Osteocyte (in vitro differentiated cells): ENCODE measurements at regions not wholly inside any gene's neighbourhood (a gene's known extent, or its start where the extent isn't known, plus 50 kb on each side); places are given as distances from the start of the nearest gene placed in this dataset.

Experiments used
- DNase-seq: peaks from one replicate; pipeline ENCODE4 v3.0.0; 2021; ENCODE audit warnings: mixed read lengths; ENCODE audit not compliant: unreplicated experiment; ENCODE audit errors: extremely low spot score
- H3K27ac Mint-ChIP-seq: one replicate; pipeline ENCODE4 v1.8.0; 2021; ENCODE audit warnings: mild to moderate bottlenecking, mixed read lengths; ENCODE audit not compliant: unreplicated experiment
- H3K27me3 Mint-ChIP-seq: one replicate; pipeline ENCODE4 v1.8.0; 2021; ENCODE audit warnings: mixed read lengths; ENCODE audit not compliant: unreplicated experiment
- H3K36me3 Mint-ChIP-seq: one replicate; pipeline ENCODE4 v1.8.0; 2021; ENCODE audit warnings: mixed read lengths; ENCODE audit not compliant: unreplicated experiment
- H3K4me1 Mint-ChIP-seq: one replicate; pipeline ENCODE4 v1.8.0; 2021; ENCODE audit warnings: mixed read lengths; ENCODE audit not compliant: unreplicated experiment
- H3K4me3 Mint-ChIP-seq: one replicate; pipeline ENCODE4 v1.8.0; 2021; ENCODE audit warnings: mild to moderate bottlenecking, moderate library complexity, mixed read lengths; ENCODE audit not compliant: unreplicated experiment
- H3K9me3 Mint-ChIP-seq: one replicate; pipeline ENCODE4 v1.8.0; 2021; ENCODE audit warnings: mixed read lengths; ENCODE audit not compliant: unreplicated experiment
- CTCF ChIP-seq: fragments of 200-600 bp; sonication (generic); IDR thresholded peaks from 2 replicates; pipeline ENCODE4 v1.5.0; 2021; ENCODE audit warnings: antibody characterized with exemption, mild to moderate bottlenecking, moderate library complexity

GRCh38 chr6:156511051-156511450 is 266.1 kb upstream of the ARID1B start:
- Mint-ChIP-seq H3K36me3 (no peaks in the 10 kb centered on the region), H3K4me3 (no peak overlapping the region), H3K4me1 (no peaks in the 10 kb centered on the region), H3K27ac (no peak overlapping the region), H3K27me3 (peaks cover 10% of the 10 kb centered on the region), H3K9me3 (no peaks in the 10 kb centered on the region)
- DNase-seq = no peak
- no peak for TF ChIP-seq CTCF

GRCh38 chr6:156510242-156510641 is 266.9 kb upstream of the ARID1B start:
- no peak overlapping the region for H3K27ac Mint-ChIP-seq
- TF ChIP-seq CTCF = no peak
- DNase-seq = no peak
- no peaks in the 10 kb centered on the region for H3K36me3 Mint-ChIP-seq
- no peaks in the 10 kb centered on the region for H3K4me1 Mint-ChIP-seq
- H3K4me3 Mint-ChIP-seq = no peak overlapping the region
- H3K27me3 Mint-ChIP-seq = peaks cover 8% of the 10 kb centered on the region
- no peaks in the 10 kb centered on the region for H3K9me3 Mint-ChIP-seq

DNA sequence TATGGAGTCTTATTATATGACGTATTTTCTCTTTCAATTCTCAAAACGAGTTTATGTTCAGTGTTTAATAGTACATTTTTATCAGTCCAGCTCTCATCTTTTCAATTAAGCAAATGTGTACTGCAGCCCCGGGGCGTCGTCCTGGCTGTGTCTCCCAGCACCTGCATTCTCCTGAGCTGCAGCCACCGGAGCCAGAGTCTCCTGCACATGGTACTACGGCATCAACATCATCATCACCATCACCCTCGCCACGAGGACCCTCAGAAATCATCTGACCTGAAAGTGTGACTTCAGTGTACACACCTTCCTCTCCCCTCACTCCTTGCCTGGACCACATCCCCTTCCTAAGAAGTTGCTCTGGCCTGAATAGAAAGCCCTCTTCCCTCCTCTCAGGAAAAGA is 267.7 kb upstream of the ARID1B start:
- H3K4me3 Mint-ChIP-seq = no peak overlapping the region
- H3K9me3 Mint-ChIP-seq = no peaks in the 10 kb centered on the region

GRCh38 chr6:156508923-156509322 is 268.3 kb upstream of the ARID1B start:
- Mint-ChIP-seq H3K36me3 (no peaks in the 10 kb centered on the region), H3K27ac (no peak overlapping the region), H3K4me1 (no peaks in the 10 kb centered on the region), H3K9me3 (no peaks in the 10 kb centered on the region), H3K4me3 (no peak overlapping the region), H3K27me3 (peaks cover 8% of the 10 kb centered on the region)
- TF ChIP-seq CTCF = no peak
- DNase-seq = no peak

More for the DNA sequence above, 267.7 kb upstream of the ARID1B start:
- H3K4me1 Mint-ChIP-seq = no peaks in the 10 kb centered on the region
- DNase-seq = no peak
- H3K27me3 Mint-ChIP-seq = peaks cover 8% of the 10 kb centered on the region
- no peaks in the 10 kb centered on the region for H3K36me3 Mint-ChIP-seq
- TF ChIP-seq CTCF = no peak
- H3K27ac Mint-ChIP-seq = no peak overlapping the region

DNA sequence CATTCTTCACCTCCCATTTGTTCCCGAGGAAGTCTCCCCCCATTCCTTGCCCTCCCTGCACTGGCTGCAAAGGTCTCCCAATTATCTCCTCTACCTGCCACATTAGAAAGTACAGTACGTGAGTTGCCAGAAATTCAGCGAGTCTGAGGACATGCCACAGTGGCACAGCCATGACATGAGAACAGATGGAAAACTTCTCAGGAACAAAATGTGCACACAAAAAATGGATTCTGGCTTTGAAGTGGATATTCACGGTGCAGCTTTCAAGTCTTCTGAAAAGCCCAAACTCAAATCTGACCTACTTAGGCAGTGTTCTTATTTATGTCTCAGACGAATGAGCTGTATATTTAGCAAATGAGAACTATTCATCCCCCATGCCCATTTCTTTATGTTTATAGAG is 269.1 kb upstream of the ARID1B start:
- Mint-ChIP-seq H3K27ac (no peak overlapping the region), H3K36me3 (no peaks in the 10 kb centered on the region), H3K27me3 (peaks cover 8% of the 10 kb centered on the region), H3K4me3 (no peak overlapping the region), H3K4me1 (no peaks in the 10 kb centered on the region), H3K9me3 (no peaks in the 10 kb centered on the region)
- DNase-seq = no peak
- no peak for TF ChIP-seq CTCF
